ENCODE measurements at regions not wholly inside any gene's neighbourhood (a gene's known extent, or its start where the extent isn't known, plus 50 kb on each side); places are given as distances from the start of the nearest gene placed in this dataset.

DNA sequence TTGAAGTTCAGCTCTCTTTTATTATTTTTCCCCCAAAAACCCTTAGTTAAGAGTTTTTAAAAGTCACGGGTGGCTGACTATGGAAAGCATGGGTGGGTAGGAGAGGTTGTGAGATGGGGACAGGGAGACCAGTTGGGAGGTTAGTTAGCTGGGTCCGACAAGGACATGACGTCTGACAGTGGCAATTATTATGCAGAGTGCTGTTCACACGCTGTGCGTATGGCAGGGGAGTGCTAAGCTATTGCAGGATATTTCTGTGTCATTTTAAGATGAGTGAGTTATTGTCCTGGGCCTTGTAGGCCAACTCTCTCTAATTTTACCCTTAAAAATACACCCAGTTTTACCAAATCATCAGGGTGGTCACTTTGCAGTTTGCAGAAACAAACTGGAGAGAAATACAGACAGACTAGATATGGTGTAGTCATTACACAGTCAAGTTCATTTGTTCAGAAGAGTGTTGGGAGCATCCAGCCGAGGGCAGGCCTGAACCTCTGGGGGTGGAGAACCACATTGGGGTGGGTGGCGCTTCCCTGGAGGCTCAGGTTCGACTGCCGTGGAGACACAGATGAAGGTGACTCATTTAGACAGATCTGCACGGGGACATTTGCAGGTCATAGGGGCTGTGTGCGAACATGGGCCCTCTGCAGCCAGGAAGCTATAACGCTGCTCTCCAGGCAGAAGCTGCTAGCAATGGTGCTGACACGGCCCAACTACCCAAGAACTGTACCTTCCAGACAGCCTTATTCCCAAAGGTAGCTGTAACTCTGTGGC lies 307.6 kb downstream of the QKI start:
- Mint-ChIP-seq H3K27me3 (ENCODE audit: low read depth) (no peaks in the 10 kb centered on the region), H3K9me3 (no peaks in the 10 kb centered on the region), H3K36me3 (ENCODE audit: insufficient read depth in 1 of 3, low read depth in 3 of 3) (no peaks in the 10 kb centered on the region), H3K27ac (no peak overlapping the region), H3K4me3 (no peak overlapping the region), H3K4me1 (peaks cover 0 to 9% of the 10 kb centered on the region in 2 experiments; a peak in 1 of 4 replicates)
- no peak overlapping the region for H3K18ac ChIP-seq (ENCODE audit: insufficient read length, low read depth, low read length)
- H4K20me1 ChIP-seq (ENCODE audit: control insufficient read depth, insufficient read depth, insufficient read length) = no peaks in the 10 kb centered on the region
- H2AK5ac ChIP-seq (ENCODE audit: insufficient read length, low read length) = no peak overlapping the region
- H2BK120ac ChIP-seq (ENCODE audit: low read depth, low read length, poor library complexity, severe bottlenecking) = no peak overlapping the region
- no peak overlapping the region for H3K4me2 ChIP-seq (ENCODE audit: insufficient read depth, insufficient read length, low read length)
- no peak overlapping the region for H2BK20ac ChIP-seq (ENCODE audit: low read depth, low read length, poor library complexity, severe bottlenecking)
- H2BK15ac ChIP-seq (ENCODE audit: low read depth, low read length) = no peak overlapping the region
- H3K23ac ChIP-seq (ENCODE audit: insufficient read length, low read depth, low read length) = no peak overlapping the region
- TF ChIP-seq, protein P1, sequence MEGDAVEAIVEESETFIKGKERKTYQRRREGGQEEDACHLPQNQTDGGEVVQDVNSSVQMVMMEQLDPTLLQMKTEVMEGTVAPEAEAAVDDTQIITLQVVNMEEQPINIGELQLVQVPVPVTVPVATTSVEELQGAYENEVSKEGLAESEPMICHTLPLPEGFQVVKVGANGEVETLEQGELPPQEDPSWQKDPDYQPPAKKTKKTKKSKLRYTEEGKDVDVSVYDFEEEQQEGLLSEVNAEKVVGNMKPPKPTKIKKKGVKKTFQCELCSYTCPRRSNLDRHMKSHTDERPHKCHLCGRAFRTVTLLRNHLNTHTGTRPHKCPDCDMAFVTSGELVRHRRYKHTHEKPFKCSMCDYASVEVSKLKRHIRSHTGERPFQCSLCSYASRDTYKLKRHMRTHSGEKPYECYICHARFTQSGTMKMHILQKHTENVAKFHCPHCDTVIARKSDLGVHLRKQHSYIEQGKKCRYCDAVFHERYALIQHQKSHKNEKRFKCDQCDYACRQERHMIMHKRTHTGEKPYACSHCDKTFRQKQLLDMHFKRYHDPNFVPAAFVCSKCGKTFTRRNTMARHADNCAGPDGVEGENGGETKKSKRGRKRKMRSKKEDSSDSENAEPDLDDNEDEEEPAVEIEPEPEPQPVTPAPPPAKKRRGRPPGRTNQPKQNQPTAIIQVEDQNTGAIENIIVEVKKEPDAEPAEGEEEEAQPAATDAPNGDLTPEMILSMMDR (conservative IDR thresholded peaks at IDR 0.05) = no peak
- H4K91ac ChIP-seq (ENCODE audit: insufficient read length, low read depth, low read length) = no peak overlapping the region
- H3K23me2 ChIP-seq (ENCODE audit: insufficient read length, low read depth, low read length, poor library complexity, severe bottlenecking) = no peaks in the 10 kb centered on the region
- no peaks in the 10 kb centered on the region for H3K27me3 ChIP-seq (ENCODE audit: insufficient read depth, low read length)
- no peak overlapping the region for H3K4ac ChIP-seq (ENCODE audit: low read depth, low read length)
- H2BK5ac ChIP-seq (ENCODE audit: insufficient read length, low read length) = no peak overlapping the region
- H3K79me1 ChIP-seq (ENCODE audit: insufficient read depth, low read depth, low read length, poor library complexity, severe bottlenecking) = no peaks in the 10 kb centered on the region
- no peak overlapping the region for H3K9ac ChIP-seq (ENCODE audit: extremely low read depth, insufficient read length, low read length)
- no peak overlapping the region for H3K27ac ChIP-seq (ENCODE audit: insufficient read length, low read depth, low read length)
- no peak overlapping the region for H4K8ac ChIP-seq (replicated peaks; ENCODE audit: insufficient read length, low read depth, low read length)
- no peak overlapping the region for H2AFZ ChIP-seq (ENCODE audit: low read length)
- no peak for DNase-seq
- H3K14ac ChIP-seq (ENCODE audit: insufficient read depth, low read length) = no peak overlapping the region
- no peaks in the 10 kb centered on the region for H3K4me1 ChIP-seq (ENCODE audit: insufficient read depth, low read length)
- H3K9me3 ChIP-seq (ENCODE audit: control insufficient read depth, low read depth, low read length) = no peaks in the 10 kb centered on the region
- H3K79me2 ChIP-seq (ENCODE audit: insufficient read depth, low read length) = no peaks in the 10 kb centered on the region
- H3K56ac ChIP-seq (ENCODE audit: insufficient read length, low read depth, low read length) = no peak overlapping the region
- no peak overlapping the region for H2BK12ac ChIP-seq (ENCODE audit: insufficient read length, low read depth, low read length)
- no peak overlapping the region for H4K5ac ChIP-seq (ENCODE audit: insufficient read length, low read depth, low read length)
- H3T11ph ChIP-seq (ENCODE audit: low read length) = no peak overlapping the region
- WGBS (ENCODE audit: extremely low coverage, insufficient read length, low lambda C conversion rate) = no CpG with 5 or more reads among the region's 13 CpGs

Data from H9 (cell line).